GM12801 (cell line): ENCODE measurements at regions not wholly inside any gene's neighbourhood (a gene's known extent, or its start where the extent isn't known, plus 50 kb on each side); places are given as distances from the start of the nearest gene placed in this dataset.

Experiments used
- TF ChIP-seq, protein P1 (sequence below): IDR thresholded peaks from one replicate; pipeline ENCODE4 v1.5.1; 2011; ENCODE audit warnings: control low read depth; ENCODE audit not compliant: insufficient read length; ENCODE audit errors: extremely low read depth

DNA sequence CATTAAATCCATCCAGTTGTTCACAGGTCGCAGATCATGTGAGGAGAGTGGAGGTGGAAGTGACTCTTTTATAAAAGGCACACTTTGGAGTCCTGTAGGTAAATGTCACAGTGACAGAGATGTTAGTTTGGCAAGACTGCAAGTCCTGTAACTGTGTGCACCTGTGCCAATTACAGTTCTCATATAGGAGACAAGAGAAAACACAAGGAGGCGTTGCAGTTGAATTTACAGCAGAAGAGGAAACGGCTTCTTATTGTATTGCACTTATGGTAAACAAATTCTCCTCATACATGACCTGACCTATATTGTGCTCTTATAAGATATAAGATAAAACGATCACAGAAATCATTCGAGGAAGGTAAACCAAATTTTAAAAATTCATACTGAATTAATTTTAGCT lies 732.8 kb upstream of the SLC10A2 start:
- TF ChIP-seq, protein P1, sequence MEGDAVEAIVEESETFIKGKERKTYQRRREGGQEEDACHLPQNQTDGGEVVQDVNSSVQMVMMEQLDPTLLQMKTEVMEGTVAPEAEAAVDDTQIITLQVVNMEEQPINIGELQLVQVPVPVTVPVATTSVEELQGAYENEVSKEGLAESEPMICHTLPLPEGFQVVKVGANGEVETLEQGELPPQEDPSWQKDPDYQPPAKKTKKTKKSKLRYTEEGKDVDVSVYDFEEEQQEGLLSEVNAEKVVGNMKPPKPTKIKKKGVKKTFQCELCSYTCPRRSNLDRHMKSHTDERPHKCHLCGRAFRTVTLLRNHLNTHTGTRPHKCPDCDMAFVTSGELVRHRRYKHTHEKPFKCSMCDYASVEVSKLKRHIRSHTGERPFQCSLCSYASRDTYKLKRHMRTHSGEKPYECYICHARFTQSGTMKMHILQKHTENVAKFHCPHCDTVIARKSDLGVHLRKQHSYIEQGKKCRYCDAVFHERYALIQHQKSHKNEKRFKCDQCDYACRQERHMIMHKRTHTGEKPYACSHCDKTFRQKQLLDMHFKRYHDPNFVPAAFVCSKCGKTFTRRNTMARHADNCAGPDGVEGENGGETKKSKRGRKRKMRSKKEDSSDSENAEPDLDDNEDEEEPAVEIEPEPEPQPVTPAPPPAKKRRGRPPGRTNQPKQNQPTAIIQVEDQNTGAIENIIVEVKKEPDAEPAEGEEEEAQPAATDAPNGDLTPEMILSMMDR, result no peak

DNA sequence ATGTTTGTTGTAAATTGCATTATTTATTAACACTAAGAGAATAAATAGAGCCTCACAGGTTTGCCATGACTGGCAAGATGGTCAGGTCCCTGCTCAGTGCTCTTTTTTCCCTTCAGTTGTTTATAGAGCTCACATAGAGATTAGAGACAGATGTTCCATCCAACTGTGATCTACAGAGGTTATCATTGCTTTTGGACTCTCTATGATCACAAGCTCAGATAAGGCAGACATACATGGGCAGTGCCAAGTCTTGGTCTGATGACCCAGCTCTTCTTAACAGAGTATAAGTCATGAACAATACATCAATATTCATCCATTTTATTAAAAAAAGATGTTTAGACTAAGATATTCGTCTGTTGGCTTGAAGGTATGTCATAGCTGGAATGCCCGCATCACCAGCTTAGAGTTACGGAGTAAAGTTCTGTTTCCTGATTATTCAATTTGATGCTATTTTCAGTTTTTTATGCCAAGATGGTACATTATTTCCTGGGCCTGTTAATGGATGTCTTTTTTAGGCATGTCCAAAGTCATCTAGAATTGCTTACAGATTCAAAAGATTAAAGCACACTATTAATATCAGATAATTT lies 729.8 kb upstream of the SLC10A2 start:
- TF ChIP-seq, protein P1, result no peak

DNA sequence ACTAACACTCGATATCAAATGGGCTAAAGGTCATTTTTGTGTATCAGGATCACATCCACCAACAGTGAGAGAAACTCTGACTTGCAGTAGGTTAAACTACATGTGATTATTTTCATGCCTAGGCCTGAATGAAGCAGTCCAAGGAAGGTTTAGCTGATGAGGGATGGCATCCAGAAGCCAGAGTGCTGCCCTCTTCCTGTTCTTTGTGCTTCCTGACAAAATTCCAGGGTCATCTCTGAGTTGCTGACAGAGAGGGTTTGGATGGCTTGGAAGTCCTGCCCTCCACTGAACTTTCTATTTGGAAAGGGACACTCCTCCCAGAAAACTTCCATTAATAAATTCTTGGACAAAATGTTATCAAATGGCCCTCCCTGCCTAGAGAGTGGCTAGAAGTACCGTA lies 728.3 kb upstream of the SLC10A2 start:
- TF ChIP-seq, protein P1, result no peak

DNA sequence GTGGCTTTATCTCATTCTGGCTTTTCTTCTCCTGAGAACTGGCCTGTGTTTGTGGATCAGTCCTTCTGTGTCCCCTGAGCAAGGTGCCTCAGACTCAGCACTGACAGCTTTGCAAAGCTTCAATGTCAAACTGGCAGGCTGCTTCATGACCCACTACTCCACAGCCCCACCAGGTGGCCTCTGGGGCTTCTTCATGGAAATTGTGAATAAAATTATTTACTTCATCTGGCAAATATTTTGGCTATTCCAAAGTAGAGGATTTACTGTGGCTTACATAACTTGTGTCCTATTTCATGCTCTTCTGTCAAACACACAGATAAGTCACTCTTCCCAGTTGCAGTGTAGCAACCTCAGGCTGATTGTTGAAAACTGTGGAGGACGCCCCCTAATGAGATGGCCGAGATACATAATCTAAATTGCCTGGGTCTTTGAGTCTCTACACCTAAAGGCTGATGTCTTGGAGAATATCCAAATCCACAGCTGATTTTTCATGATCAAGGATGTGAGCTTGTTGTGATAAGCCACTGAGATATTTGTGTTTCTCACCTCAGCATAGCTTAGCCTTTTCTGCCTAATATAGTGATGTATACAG lies 721.9 kb upstream of the SLC10A2 start:
- TF ChIP-seq, protein P1, result no peak

DNA sequence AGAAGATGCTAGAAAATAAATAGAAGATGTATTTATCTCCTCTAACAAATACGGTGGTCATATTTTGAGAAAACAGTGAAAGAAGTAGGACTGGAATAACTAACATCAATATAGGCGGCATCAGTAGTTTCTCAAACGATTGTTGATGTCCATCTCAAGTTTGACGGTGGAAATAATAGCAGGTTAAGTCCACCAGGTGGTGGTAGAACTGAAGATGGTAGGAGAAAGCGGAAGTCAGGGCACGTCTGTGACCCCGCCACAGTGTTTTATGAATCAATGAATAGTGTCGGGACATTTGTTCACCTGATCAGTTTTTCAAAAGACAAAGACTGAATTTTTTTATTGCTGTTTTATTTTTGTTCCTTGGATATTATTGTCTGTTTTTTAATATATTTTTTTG lies 706.4 kb upstream of the SLC10A2 start:
- TF ChIP-seq, protein P1, result no peak

DNA sequence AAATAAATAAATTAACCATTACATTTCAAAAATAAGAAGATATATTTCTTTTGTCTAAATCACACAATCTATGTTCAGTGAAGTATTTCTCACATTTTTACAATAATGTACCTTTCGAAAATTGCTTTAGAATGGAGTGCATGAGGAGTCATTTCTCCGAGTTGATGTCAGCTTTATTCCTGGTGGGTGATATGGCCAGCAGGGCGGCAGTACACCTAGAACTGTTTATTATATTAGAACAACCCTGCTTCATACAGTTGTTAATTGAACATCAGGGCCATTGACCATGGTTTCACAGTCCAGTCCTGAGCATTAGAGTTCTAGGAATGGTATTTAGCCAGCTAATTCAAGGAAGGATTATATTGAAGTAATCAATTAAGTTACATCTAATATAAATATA lies 696.3 kb upstream of the SLC10A2 start:
- TF ChIP-seq, protein P1, result no peak

DNA sequence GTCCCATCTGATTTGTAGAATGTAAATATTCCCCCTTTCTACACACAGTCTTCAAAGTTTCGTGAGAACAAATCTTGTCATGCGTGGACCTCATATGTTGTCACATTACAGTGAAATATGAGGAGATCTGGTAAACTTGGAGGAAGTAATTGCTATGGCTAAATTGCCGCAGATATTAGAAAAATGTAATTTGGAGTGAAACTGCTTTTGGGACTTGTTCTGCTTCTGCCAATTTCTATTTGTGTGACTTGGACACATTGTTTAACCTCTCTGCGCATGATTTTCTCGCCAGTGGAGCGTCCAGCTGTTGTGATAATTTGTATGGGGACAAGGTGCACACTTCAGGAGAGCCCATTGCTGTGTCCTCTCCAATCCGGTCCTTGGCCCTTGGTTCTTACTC lies 693.1 kb upstream of the SLC10A2 start:
- TF ChIP-seq, protein P1, result no peak
